ENCODE measurements at regions not wholly inside any gene's neighbourhood (a gene's known extent, or its start where the extent isn't known, plus 50 kb on each side); places are given as distances from the start of the nearest gene placed in this dataset.

DNA sequence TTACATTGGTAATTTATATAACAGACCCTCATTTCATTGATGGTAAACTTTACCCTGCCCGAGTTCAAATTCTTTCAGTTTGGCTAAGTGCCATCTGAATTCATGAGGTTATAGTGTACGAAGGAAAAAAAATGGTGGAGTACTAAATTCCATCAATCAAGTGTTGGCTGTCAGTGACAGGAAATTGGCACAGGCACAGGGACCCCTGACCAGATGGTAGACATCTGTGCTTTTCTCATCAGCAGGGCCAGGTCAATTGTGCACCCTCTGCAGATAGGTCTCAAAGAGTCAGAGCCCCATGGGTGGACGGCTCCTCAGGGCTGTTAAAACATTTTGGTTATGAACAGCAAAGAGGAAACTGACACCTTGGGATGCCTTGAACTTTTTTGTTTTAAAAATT lies 439.2 kb downstream of the SETBP1 start:
- no peak for ATAC-seq (ENCODE audit: low read depth)

DNA sequence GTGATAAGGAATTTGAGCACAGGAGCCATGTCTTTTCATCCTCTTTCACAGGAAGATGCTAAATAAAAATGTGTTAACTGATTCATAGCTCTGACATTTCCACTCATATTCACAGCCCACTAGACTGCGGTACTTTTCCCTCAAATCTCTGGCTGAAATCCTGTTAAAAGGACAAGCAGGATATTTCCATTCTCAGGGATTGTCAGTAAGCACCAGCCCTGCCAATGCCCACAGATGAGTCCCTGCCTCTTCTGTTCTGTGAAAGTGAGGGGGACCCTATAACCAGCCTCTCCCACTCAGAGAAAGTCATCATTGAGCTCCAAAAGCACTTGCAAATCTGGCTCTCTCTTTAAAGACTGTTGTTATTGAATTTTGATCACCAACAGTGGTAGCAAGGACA lies 440.5 kb downstream of the SETBP1 start:
- ATAC-seq (ENCODE audit: low read depth) (no peak), DNase-seq (no peak)
- intact Hi-C loops (cut with micrococcal nuclease), result no loop called here
- POLR2A ChIA-PET, result no interaction called here
- CTCF ChIA-PET, result interaction anchor here (1.0 kb wide), 1 partner anchor 15 kb away, joined by 3 read pairs; no protein-coding TSS in a partner anchor
- H3K27ac Mint-ChIP-seq, result no peak overlapping the region
- no peaks in the 10 kb centered on the region for H3K36me3 Mint-ChIP-seq (ENCODE audit: low read depth)
- H3K9me3 Mint-ChIP-seq, result no peaks in the 10 kb centered on the region
- TF ChIP-seq, protein P1, sequence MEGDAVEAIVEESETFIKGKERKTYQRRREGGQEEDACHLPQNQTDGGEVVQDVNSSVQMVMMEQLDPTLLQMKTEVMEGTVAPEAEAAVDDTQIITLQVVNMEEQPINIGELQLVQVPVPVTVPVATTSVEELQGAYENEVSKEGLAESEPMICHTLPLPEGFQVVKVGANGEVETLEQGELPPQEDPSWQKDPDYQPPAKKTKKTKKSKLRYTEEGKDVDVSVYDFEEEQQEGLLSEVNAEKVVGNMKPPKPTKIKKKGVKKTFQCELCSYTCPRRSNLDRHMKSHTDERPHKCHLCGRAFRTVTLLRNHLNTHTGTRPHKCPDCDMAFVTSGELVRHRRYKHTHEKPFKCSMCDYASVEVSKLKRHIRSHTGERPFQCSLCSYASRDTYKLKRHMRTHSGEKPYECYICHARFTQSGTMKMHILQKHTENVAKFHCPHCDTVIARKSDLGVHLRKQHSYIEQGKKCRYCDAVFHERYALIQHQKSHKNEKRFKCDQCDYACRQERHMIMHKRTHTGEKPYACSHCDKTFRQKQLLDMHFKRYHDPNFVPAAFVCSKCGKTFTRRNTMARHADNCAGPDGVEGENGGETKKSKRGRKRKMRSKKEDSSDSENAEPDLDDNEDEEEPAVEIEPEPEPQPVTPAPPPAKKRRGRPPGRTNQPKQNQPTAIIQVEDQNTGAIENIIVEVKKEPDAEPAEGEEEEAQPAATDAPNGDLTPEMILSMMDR (IDR thresholded peaks at IDR 0.05), result no peak
- no peaks in the 10 kb centered on the region for H3K4me1 Mint-ChIP-seq
- H3K4me3 Mint-ChIP-seq, result no peak overlapping the region
- H3K27me3 Mint-ChIP-seq, result no peaks in the 10 kb centered on the region

More for the DNA sequence above, 439.2 kb downstream of the SETBP1 start:
- Mint-ChIP-seq H3K27me3 (no peaks in the 10 kb centered on the region), H3K4me1 (no peaks in the 10 kb centered on the region), H3K9me3 (no peaks in the 10 kb centered on the region), H3K36me3 (ENCODE audit: low read depth) (no peaks in the 10 kb centered on the region), H3K27ac (no peak overlapping the region), H3K4me3 (no peak overlapping the region)
- POLR2A ChIA-PET, result no interaction called here
- intact Hi-C loops (cut with micrococcal nuclease), result no loop called here
- CTCF ChIA-PET, result no interaction called here
- no peak for DNase-seq
- TF ChIP-seq, protein P1 (IDR thresholded peaks at IDR 0.05), result no peak

DNA sequence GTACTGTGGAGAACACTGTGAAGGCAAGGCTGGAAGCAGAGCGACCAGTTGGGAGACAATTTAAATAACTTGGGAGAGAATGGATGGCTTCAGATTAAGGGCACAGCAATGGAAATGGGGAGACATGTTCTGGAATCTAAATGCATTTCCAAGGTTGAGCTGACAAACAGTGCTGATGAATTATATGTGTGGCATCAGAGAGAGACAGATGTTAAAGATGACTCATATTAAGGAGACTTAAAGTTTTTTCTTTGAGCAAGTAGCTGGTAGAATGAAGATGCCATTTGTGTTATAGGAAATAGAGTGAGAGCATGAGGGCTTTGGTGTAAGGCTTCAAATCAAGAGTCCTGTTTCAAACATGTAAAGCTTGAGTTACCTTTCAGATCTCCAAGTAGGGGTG lies 441.8 kb downstream of the SETBP1 start:
- ATAC-seq (ENCODE audit: low read depth) (no peak), DNase-seq (no peak)
- no peaks in the 10 kb centered on the region for H3K9me3 Mint-ChIP-seq
- H3K36me3 Mint-ChIP-seq (ENCODE audit: low read depth), result no peaks in the 10 kb centered on the region
- ChIA-PET CTCF (no interaction called here), POLR2A (no interaction called here)
- H3K4me1 Mint-ChIP-seq, result no peaks in the 10 kb centered on the region
- intact Hi-C loops (cut with micrococcal nuclease), result no loop called here
- H3K27ac Mint-ChIP-seq, result no peak overlapping the region
- no peak overlapping the region for H3K4me3 Mint-ChIP-seq
- TF ChIP-seq, protein P1 (IDR thresholded peaks at IDR 0.05), result no peak
- no peaks in the 10 kb centered on the region for H3K27me3 Mint-ChIP-seq

DNA sequence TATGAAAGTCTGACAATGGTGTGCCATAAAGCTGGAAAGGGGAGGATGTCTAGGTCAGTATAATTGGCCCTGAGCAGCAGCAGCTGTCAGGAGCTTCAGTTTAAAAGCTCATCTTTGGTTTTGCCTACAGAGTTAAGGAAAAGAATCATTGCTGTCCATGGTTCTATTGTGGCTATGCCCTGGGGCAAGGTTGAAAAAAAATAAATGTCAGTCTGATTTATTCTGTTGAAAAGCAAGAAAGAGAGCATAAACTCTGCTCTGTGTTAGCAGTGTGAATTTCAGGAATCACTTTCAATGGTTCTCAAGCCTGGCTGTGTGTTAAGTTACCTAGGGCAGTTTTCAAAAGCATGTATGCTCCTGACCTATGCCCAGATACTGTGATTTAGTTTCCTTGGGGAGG lies 446.7 kb downstream of the SETBP1 start:
- peaks cover 2% of the 10 kb centered on the region for H3K9me3 Mint-ChIP-seq
- H3K36me3 Mint-ChIP-seq (ENCODE audit: low read depth), result no peaks in the 10 kb centered on the region
- H3K4me3 Mint-ChIP-seq, result no peak overlapping the region
- H3K27me3 Mint-ChIP-seq, result peaks cover 2% of the 10 kb centered on the region
- intact Hi-C loops (cut with micrococcal nuclease), result no loop called here
- CTCF ChIA-PET, result no interaction called here
- H3K27ac Mint-ChIP-seq, result no peak overlapping the region
- DNase-seq (no peak), ATAC-seq (ENCODE audit: low read depth) (no peak)
- POLR2A ChIA-PET, result no interaction called here
- no peaks in the 10 kb centered on the region for H3K4me1 Mint-ChIP-seq
- TF ChIP-seq, protein P1 (IDR thresholded peaks at IDR 0.05), result no peak

DNA sequence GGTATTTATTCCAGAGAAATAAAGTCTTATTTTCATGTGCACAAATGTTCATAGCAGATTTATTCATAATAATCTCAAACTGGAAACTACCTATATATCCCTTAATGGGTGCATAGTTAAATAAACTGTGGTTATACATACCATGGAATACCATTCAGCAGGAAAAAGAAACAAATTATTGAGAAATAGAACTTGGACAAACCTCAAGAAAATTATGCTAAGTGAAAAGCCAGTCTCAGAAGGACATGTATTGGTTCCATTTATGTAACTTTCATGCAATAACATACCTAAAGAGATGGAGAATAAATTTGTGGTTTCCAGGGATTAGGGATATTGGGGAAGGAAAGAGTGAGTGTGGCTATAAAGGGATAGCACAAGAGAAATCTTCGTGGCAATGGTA lies 452.6 kb downstream of the SETBP1 start:
- peaks cover 26% of the 10 kb centered on the region for H3K4me1 Mint-ChIP-seq
- no peak overlapping the region for H3K27ac Mint-ChIP-seq
- no peak overlapping the region for H3K4me3 Mint-ChIP-seq
- TF ChIP-seq, protein P1 (IDR thresholded peaks at IDR 0.05), result no peak
- ChIA-PET CTCF (no interaction called here), POLR2A (no interaction called here)
- DNase-seq (no peak), ATAC-seq (ENCODE audit: low read depth) (no peak)
- no peaks in the 10 kb centered on the region for H3K36me3 Mint-ChIP-seq (ENCODE audit: low read depth)
- no peaks in the 10 kb centered on the region for H3K9me3 Mint-ChIP-seq
- H3K27me3 Mint-ChIP-seq, result peaks cover 2% of the 10 kb centered on the region
- intact Hi-C loops (cut with micrococcal nuclease), result no loop called here
